GM12878 (cell line): ENCODE measurements at regions not wholly inside any gene's neighbourhood (a gene's known extent, or its start where the extent isn't known, plus 50 kb on each side); places are given as distances from the start of the nearest gene placed in this dataset.

Experiments
- ATAC-seq: fragments of 200-7000 bp; cut with Tn5 transposase; 3 replicates; pipeline ENCODE4 v1.9.1; 2020; ENCODE audit warnings: mild to moderate bottlenecking, moderate library complexity
- BruUV-seq: library from RNA; stranded (reverse); fragments of 400-500 nt; replicated peaks from 2 replicates; lab custom pipeline; 2021; lab: Mats Ljungman, UMichigan
- CTCF ChIA-PET: fragments of 300-600 bp; sonication (Branson Sonifier 250); formaldehyde crosslinking; extraction: SDS; loops from one replicate; lab custom pipeline; 2021; ENCODE audit warnings: inconsistent platforms; lab: Yijun Ruan, JAX
- POLR2A ChIA-PET: fragments of 350-600 bp; formaldehyde crosslinking; extraction: SDS; loops from one replicate; lab custom pipeline; 2021; ENCODE audit warnings: inconsistent platforms; lab: Charles Lee
- RAD21 ChIA-PET: fragments of 300-600 bp; sonication (Branson Sonifier 250); formaldehyde crosslinking; loops from one replicate; lab custom pipeline; 2023; ENCODE audit warnings: antibody characterized with exemption; ENCODE audit not compliant: unreplicated experiment; lab: Charles Lee
- SMC1A ChIA-PET: fragments of 300-600 bp; sonication (Branson Sonifier 250); formaldehyde crosslinking; loops from one replicate; lab custom pipeline; 2023; ENCODE audit not compliant: unreplicated experiment, uncharacterized antibody; lab: Charles Lee
- DNase-seq: peaks from one replicate; pipeline ENCODE4 v3.0.0-alpha.2; 2011; ENCODE audit warnings: low read depth, low spot score
- FAIRE-seq: peaks from 3 replicates; lab custom pipeline; 2011; peaks lifted over from hg19 to GRCh38; lab: Jason Lieb, UNC
- H2AFZ ChIP-seq: 2 replicates; pipeline ENCODE4 v1.6.0; 2011; ENCODE audit warnings: low read depth, low read length, control low read depth; ENCODE audit not compliant: control insufficient read depth
- H3K27ac ChIP-seq: 2 replicates; pipeline ENCODE4 v1.5.1; 2011; ENCODE audit warnings: control low read depth; ENCODE audit not compliant: control insufficient read depth, insufficient read depth
- H3K27me3 ChIP-seq, 2 experiments: replicated peaks in 1 of 2; 2 replicates each; pipeline versions ENCODE4 v1.6.0 to v1.6.1; 2011; ENCODE audit warnings: low read length in 1 of 2; ENCODE audit not compliant: control insufficient read depth in 2 of 2, insufficient read depth in 2 of 2
- H3K36me3 ChIP-seq, 2 experiments: 2 replicates each; pipeline ENCODE4 v1.5.1; 2011; ENCODE audit warnings: low read length in 1 of 2; ENCODE audit not compliant: control insufficient read depth in 2 of 2, insufficient read depth in 2 of 2
- H3K4me1 ChIP-seq: 2 replicates; pipeline ENCODE4 v1.6.1; 2011; ENCODE audit warnings: mild to moderate bottlenecking, low read length, moderate library complexity, mixed read lengths; ENCODE audit not compliant: control insufficient read depth, insufficient read depth
- H3K4me2 ChIP-seq: 2 replicates; pipeline ENCODE4 v1.6.0; 2011; ENCODE audit warnings: control low read depth; ENCODE audit not compliant: control insufficient read depth, insufficient read depth
- H3K4me3 ChIP-seq: fragments of 200-600 bp; sonication (generic); 2 replicates; pipeline ENCODE4 v1.5.1; 2016
- H3K79me2 ChIP-seq: 2 replicates; pipeline ENCODE4 v1.6.0; 2011; ENCODE audit warnings: low read length; ENCODE audit not compliant: control insufficient read depth, insufficient read depth
- H3K9ac ChIP-seq: 2 replicates; pipeline ENCODE4 v1.8.0; 2011; ENCODE audit warnings: low read length, control low read depth, mixed read lengths; ENCODE audit not compliant: control insufficient read depth, insufficient read depth
- H3K9me3 ChIP-seq: replicated peaks from 3 replicates; pipeline ENCODE4 v1.5.1; 2011; ENCODE audit warnings: mild to moderate bottlenecking, low read length; ENCODE audit not compliant: control insufficient read depth, insufficient read depth
- H4K20me1 ChIP-seq: 2 replicates; pipeline ENCODE4 v1.6.0; 2011; ENCODE audit not compliant: control insufficient read depth, insufficient read depth
- ATF2 ChIP-seq: IDR thresholded peaks from 2 replicates; pipeline ENCODE4 v1.6.1; 2012; ENCODE audit warnings: low read length, inconsistent platforms
- EGR1 ChIP-seq, 2 experiments: IDR thresholded peaks; 1 replicate in 1 of 2; 2 replicates in 1 of 2; pipeline ENCODE4 v1.6.1; 2011 to 2012; ENCODE audit warnings: low read depth in 2 of 2, low read length in 2 of 2, borderline replicate concordance in 1 of 2, mild to moderate bottlenecking in 1 of 2, moderate library complexity in 1 of 2
- HDAC6 ChIP-seq: fragments of 200-600 bp; sonication (generic); IDR thresholded peaks from one replicate; pipeline ENCODE4 v1.8.0; 2017; ENCODE audit warnings: antibody characterized with exemption; ENCODE audit not compliant: unreplicated experiment
- IKZF1 ChIP-seq: fragments of 450-650 bp; conservative IDR thresholded peaks from 2 replicates; pipeline ENCODE4 v1.6.1; 2017; ENCODE audit warnings: antibody characterized with exemption, mild to moderate bottlenecking
- JUNB ChIP-seq: IDR thresholded peaks from 2 replicates; pipeline ENCODE4 v1.6.1; 2016; ENCODE audit warnings: antibody characterized with exemption, mild to moderate bottlenecking
- RCOR1 ChIP-seq: conservative IDR thresholded peaks from 2 replicates; pipeline ENCODE4 v1.6.1; 2012; ENCODE audit warnings: low read depth, low read length, improper control_type of control experiment
- SMAD1 ChIP-seq: fragments of 450-650 bp; IDR thresholded peaks from 2 replicates; pipeline ENCODE4 v1.6.1; 2018; ENCODE audit warnings: mild to moderate bottlenecking, low read depth; ENCODE audit not compliant: partially characterized antibody
- SUZ12 ChIP-seq: fragments of 200-600 bp; sonication (generic); IDR thresholded peaks from one replicate; pipeline ENCODE4 v1.6.1; 2018; ENCODE audit warnings: antibody characterized with exemption, mild to moderate bottlenecking; ENCODE audit not compliant: unreplicated experiment
- TCF3 ChIP-seq: IDR thresholded peaks from 2 replicates; pipeline ENCODE4 v1.6.1; 2012; ENCODE audit warnings: low read depth, mild to moderate bottlenecking, low read length, borderline replicate concordance; ENCODE audit not compliant: insufficient read depth
- ZNF24 ChIP-seq: fragments of 450-650 bp; IDR thresholded peaks from 2 replicates; pipeline ENCODE4 v1.6.1; 2017; ENCODE audit warnings: antibody characterized with exemption, mild to moderate bottlenecking
- WGBS: methylation state at CpG from one replicate; pipeline ENCODE4 v1.1.6; 2016; ENCODE audit warnings: low lambda C conversion rate; ENCODE audit not compliant: insufficient replicate concordance, insufficient coverage; ENCODE audit errors: missing lambda C conversion rate; 5-methylcytosine and 5-hydroxymethylcytosine counted together
- in situ Hi-C: fragments of 300-500 bp; cut with MboI; formaldehyde crosslinking; loops from 9 replicates; pipeline ENCODE4 v1.14.3; 2018; ENCODE audit warnings: mixed read lengths
- intact Hi-C: fragments of 100-400 bp; cut with micrococcal nuclease; formaldehyde crosslinking; loops from one replicate; pipeline ENCODE4 v1.14.2; 2022; ENCODE audit not compliant: unreplicated experiment
- TF ChIP-seq, protein P1 (sequence below): fragments of 450-650 bp; conservative IDR thresholded peaks from 2 replicates; pipeline ENCODE4 v1.6.1; 2017; ENCODE audit warnings: mild to moderate bottlenecking, moderate library complexity
- TF ChIP-seq, protein P2 (sequence below): IDR thresholded peaks from 2 replicates; pipeline ENCODE4 v1.6.1; 2012; ENCODE audit warnings: improper control_type of control experiment, low read depth, low read length; ENCODE audit not compliant: insufficient replicate concordance

GRCh38 chr2:45114221-45114955 is 105.1 kb upstream of the SIX2 start:
- ChIA-PET POLR2A (no interaction called here), CTCF (interaction anchor here (0.9 kb wide), 1 partner anchor 20 kb away, joined by 3 read pairs; no protein-coding TSS in a partner anchor), RAD21 (no interaction called here), SMC1A (no interaction called here)
- Histone ChIP-seq H3K79me2 (no peaks in the 10 kb centered on the region), H3K27ac (no peak overlapping the region), H2AFZ (no peak overlapping the region), H3K4me3 (no peak overlapping the region), H3K36me3 (no peaks in the 10 kb centered on the region), H3K9ac (no peak overlapping the region), H3K27me3 (peaks cover 0 to 3% of the 10 kb centered on the region in 2 experiments; a peak in 1 of 4 replicates), H3K4me1 (no peaks in the 10 kb centered on the region), H4K20me1 (no peaks in the 10 kb centered on the region), H3K4me2 (no peak overlapping the region), H3K9me3 (no peaks in the 10 kb centered on the region)
- 54% methylated on average over 14 of the region's 14 CpGs for WGBS
- BruUV-seq: no TSS peak
- FAIRE-seq (no peak), ATAC-seq (no peak), DNase-seq (no peak)
- in situ Hi-C loops: no loop called here
- TF ChIP-seq ZNF24 (no peak), RCOR1 (no peak), IKZF1 (no peak), EGR1 (IDR thresholded peaks at IDR 0.05; ENCODE audit: borderline replicate concordance in 1 of 2, low read depth in 2 of 2, low read length in 2 of 2) (no peak), SUZ12 (no peak), ATF2 (no peak), TCF3 (no peak), JUNB (no peak), HDAC6 (no peak), SMAD1 (no peak)
- TF ChIP-seq, protein P1, sequence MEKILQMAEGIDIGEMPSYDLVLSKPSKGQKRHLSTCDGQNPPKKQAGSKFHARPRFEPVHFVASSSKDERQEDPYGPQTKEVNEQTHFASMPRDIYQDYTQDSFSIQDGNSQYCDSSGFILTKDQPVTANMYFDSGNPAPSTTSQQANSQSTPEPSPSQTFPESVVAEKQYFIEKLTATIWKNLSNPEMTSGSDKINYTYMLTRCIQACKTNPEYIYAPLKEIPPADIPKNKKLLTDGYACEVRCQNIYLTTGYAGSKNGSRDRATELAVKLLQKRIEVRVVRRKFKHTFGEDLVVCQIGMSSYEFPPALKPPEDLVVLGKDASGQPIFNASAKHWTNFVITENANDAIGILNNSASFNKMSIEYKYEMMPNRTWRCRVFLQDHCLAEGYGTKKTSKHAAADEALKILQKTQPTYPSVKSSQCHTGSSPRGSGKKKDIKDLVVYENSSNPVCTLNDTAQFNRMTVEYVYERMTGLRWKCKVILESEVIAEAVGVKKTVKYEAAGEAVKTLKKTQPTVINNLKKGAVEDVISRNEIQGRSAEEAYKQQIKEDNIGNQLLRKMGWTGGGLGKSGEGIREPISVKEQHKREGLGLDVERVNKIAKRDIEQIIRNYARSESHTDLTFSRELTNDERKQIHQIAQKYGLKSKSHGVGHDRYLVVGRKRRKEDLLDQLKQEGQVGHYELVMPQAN: no peak
- TF ChIP-seq, protein P2, sequence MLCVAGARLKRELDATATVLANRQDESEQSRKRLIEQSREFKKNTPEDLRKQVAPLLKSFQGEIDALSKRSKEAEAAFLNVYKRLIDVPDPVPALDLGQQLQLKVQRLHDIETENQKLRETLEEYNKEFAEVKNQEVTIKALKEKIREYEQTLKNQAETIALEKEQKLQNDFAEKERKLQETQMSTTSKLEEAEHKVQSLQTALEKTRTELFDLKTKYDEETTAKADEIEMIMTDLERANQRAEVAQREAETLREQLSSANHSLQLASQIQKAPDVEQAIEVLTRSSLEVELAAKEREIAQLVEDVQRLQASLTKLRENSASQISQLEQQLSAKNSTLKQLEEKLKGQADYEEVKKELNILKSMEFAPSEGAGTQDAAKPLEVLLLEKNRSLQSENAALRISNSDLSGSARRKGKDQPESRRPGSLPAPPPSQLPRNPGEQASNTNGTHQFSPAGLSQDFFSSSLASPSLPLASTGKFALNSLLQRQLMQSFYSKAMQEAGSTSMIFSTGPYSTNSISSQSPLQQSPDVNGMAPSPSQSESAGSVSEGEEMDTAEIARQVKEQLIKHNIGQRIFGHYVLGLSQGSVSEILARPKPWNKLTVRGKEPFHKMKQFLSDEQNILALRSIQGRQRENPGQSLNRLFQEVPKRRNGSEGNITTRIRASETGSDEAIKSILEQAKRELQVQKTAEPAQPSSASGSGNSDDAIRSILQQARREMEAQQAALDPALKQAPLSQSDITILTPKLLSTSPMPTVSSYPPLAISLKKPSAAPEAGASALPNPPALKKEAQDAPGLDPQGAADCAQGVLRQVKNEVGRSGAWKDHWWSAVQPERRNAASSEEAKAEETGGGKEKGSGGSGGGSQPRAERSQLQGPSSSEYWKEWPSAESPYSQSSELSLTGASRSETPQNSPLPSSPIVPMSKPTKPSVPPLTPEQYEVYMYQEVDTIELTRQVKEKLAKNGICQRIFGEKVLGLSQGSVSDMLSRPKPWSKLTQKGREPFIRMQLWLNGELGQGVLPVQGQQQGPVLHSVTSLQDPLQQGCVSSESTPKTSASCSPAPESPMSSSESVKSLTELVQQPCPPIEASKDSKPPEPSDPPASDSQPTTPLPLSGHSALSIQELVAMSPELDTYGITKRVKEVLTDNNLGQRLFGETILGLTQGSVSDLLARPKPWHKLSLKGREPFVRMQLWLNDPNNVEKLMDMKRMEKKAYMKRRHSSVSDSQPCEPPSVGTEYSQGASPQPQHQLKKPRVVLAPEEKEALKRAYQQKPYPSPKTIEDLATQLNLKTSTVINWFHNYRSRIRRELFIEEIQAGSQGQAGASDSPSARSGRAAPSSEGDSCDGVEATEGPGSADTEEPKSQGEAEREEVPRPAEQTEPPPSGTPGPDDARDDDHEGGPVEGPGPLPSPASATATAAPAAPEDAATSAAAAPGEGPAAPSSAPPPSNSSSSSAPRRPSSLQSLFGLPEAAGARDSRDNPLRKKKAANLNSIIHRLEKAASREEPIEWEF: no peak
- TF ChIP-seq, all 136 proteins: peak for 0
- intact Hi-C loops: no loop called here
